ENCODE measurements at regions not wholly inside any gene's neighbourhood (a gene's known extent, or its start where the extent isn't known, plus 50 kb on each side); places are given as distances from the start of the nearest gene placed in this dataset.

DNA sequence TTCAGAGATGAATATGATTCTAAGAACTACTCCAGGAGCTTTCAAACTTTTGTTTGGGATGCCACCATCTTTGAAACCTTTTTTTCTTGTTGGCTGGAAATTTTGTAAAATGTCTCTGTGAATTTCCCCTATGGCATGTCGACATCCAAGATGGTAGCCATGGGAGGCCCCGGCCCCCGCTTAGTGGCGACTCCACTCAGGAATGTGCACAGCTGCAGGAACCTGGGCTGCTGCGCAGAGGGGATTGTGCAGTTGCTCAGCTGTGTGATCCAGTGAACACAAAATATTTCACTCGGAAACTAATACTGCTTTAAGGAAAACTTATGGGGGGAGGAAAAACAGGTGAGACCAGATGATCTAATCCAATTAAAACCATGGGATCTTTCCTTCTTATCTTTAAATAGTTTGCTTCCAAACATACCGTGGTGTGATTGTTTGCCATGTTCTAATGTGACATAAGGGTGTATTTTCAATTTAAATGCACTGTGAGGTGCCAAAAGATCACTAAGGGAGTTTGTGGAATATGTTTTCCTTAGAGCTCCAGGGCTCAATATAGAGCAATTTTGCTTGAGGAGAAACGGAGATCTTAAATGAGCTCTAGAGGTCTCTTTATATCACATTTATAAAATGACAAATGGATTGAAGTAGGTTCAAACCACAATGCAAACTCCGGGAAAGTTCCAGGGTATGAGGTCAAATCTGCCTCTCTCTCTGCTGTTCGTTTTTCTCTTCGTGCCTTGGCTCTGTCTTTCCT lies 497.7 kb downstream of the FGF9 start:
- Histone ChIP-seq H3K9me1 (replicated peaks; ENCODE audit: control insufficient read depth, extremely low read depth, insufficient read depth, low read length) (no peaks in the 10 kb centered on the region), H3K4me3 (replicated peaks in 1 of 3; ENCODE audit: insufficient read depth in 1 of 3, low read depth in 1 of 3, low read length in 3 of 3) (no peak overlapping the region), H3K9me3 (replicated peaks; ENCODE audit: control insufficient read depth, insufficient read depth, low read length) (peaks cover 7% of the 10 kb centered on the region), H3K27me3 (ENCODE audit: control insufficient read depth in 2 of 2, insufficient read depth in 2 of 2, low read length in 2 of 2) (no peaks in the 10 kb centered on the region), H3K79me2 (ENCODE audit: control insufficient read depth, insufficient read depth, low read length) (no peaks in the 10 kb centered on the region), H3K9ac (replicated peaks; ENCODE audit: extremely low read depth, insufficient read depth, low read length) (no peak overlapping the region), H3K36me3 (ENCODE audit: control insufficient read depth in 2 of 2, extremely low read depth in 1 of 2, insufficient read depth in 2 of 2, low read length in 2 of 2) (no peaks in the 10 kb centered on the region), H3K4me1 (ENCODE audit: control insufficient read depth, extremely low read depth, insufficient read depth, low read length) (no peaks in the 10 kb centered on the region), H3K4me2 (ENCODE audit: insufficient read depth, low read length) (no peak overlapping the region), H2AFZ (ENCODE audit: low read depth, low read length) (no peak overlapping the region), H3K27ac (ENCODE audit: insufficient read depth, low read depth, low read length) (no peak overlapping the region), H4K20me1 (replicated peaks; ENCODE audit: control insufficient read depth, extremely low read depth, insufficient read depth, low read length) (no peaks in the 10 kb centered on the region)
- no TSS peak for BruUV-seq (replicated peaks)
- no peak for FAIRE-seq
- intact Hi-C loops (cut with micrococcal nuclease) = no loop called here
- ChIA-PET CTCF (no interaction called here), POLR2A (no interaction called here)
- dilution Hi-C loops (cut with MboI; ENCODE audit: extremely low pct_ligation_motif_present, low sequenced_read_pairs) = no loop called here
- DNase-seq (ENCODE audit: low read depth, low spot score) = no peak
- TF ChIP-seq GATA2 (IDR thresholded peaks at IDR 0.05; ENCODE audit: insufficient read depth, insufficient read length, low read depth, low read length) (no peak), MYC (IDR thresholded peaks at IDR 0.05; ENCODE audit: low read depth, low read length) (no peak), POLR2A (IDR thresholded peaks at IDR 0.05; ENCODE audit: low read depth, low read length) (no peak), POLR2AphosphoS5 (IDR thresholded peaks at IDR 0.05; ENCODE audit: insufficient read depth, low read depth, low read length) (no peak), JUN (IDR thresholded peaks at IDR 0.05; ENCODE audit: borderline replicate concordance, insufficient read depth, insufficient read length, low read depth) (no peak), FOS (IDR thresholded peaks at IDR 0.05; ENCODE audit: borderline replicate concordance, insufficient read depth, low read length) (no peak), EZH2 (IDR thresholded peaks at IDR 0.05; ENCODE audit: borderline replicate concordance, low read depth, low read length, severe bottlenecking) (no peak)
- TF ChIP-seq, protein P1, sequence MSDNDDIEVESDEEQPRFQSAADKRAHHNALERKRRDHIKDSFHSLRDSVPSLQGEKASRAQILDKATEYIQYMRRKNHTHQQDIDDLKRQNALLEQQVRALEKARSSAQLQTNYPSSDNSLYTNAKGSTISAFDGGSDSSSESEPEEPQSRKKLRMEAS (IDR thresholded peaks at IDR 0.05; ENCODE audit: insufficient read depth, insufficient read length) = no peak
- TF ChIP-seq, protein P2, sequence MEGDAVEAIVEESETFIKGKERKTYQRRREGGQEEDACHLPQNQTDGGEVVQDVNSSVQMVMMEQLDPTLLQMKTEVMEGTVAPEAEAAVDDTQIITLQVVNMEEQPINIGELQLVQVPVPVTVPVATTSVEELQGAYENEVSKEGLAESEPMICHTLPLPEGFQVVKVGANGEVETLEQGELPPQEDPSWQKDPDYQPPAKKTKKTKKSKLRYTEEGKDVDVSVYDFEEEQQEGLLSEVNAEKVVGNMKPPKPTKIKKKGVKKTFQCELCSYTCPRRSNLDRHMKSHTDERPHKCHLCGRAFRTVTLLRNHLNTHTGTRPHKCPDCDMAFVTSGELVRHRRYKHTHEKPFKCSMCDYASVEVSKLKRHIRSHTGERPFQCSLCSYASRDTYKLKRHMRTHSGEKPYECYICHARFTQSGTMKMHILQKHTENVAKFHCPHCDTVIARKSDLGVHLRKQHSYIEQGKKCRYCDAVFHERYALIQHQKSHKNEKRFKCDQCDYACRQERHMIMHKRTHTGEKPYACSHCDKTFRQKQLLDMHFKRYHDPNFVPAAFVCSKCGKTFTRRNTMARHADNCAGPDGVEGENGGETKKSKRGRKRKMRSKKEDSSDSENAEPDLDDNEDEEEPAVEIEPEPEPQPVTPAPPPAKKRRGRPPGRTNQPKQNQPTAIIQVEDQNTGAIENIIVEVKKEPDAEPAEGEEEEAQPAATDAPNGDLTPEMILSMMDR (IDR thresholded peaks at IDR 0.05; ENCODE audit: extremely low read depth in 1 of 2, insufficient read depth in 1 of 2, low read depth in 1 of 2, low read length in 2 of 2) = no peak

All from endothelial cell of umbilical vein (primary cell).